ENCODE measurements at regions not wholly inside any gene's neighbourhood (a gene's known extent, or its start where the extent isn't known, plus 50 kb on each side); places are given as distances from the start of the nearest gene placed in this dataset.

- no peak for TF ChIP-seq ZFX (IDR thresholded peaks at IDR 0.05)
- H3K27ac ChIP-seq = no peak overlapping the region
Observed at GRCh38 chr4:138021139-138021830, 220.9 kb downstream of the SLC7A11 start.

- TF ChIP-seq CTCF (conservative IDR thresholded peaks at IDR 0.05) = no peak
- no peak for TF ChIP-seq ZFX (IDR thresholded peaks at IDR 0.05)
- no peak overlapping the region for H3K27ac ChIP-seq
Observed at GRCh38 chr4:138014590-138015288, 227.4 kb downstream of the SLC7A11 start.

GRCh38 chr4:138013625-138014024, 228.5 kb downstream of the SLC7A11 start:
- no peak overlapping the region for H3K27ac ChIP-seq
- no peak for TF ChIP-seq ZFX (IDR thresholded peaks at IDR 0.05)
- TF ChIP-seq CTCF (conservative IDR thresholded peaks at IDR 0.05) = no peak

GRCh38 chr4:138010639-138011038, 231.5 kb downstream of the SLC7A11 start:
- H3K27ac ChIP-seq = no peak overlapping the region
- TF ChIP-seq ZFX (IDR thresholded peaks at IDR 0.05) (no peak), CTCF (conservative IDR thresholded peaks at IDR 0.05) (no peak)

- no peak overlapping the region for H3K27ac ChIP-seq
- TF ChIP-seq CTCF (conservative IDR thresholded peaks at IDR 0.05) = peak; percentile 39; the same call in 1 of the 2 replicates
- TF ChIP-seq ZFX (IDR thresholded peaks at IDR 0.05) = no peak
Observed at GRCh38 chr4:138007572-138007971, 234.6 kb downstream of the SLC7A11 start.

GRCh38 chr4:138005486-138005885, 236.7 kb downstream of the SLC7A11 start:
- TF ChIP-seq ZFX (IDR thresholded peaks at IDR 0.05) (no peak), CTCF (conservative IDR thresholded peaks at IDR 0.05) (no peak)
- H3K27ac ChIP-seq = no peak overlapping the region

GRCh38 chr4:138003248-138003647, 238.9 kb downstream of the SLC7A11 start:
- no peak overlapping the region for H3K27ac ChIP-seq
- TF ChIP-seq CTCF (conservative IDR thresholded peaks at IDR 0.05) (no peak), ZFX (IDR thresholded peaks at IDR 0.05) (no peak)
